MM.1S (cell line): ENCODE measurements at regions not wholly inside any gene's neighbourhood (a gene's known extent, or its start where the extent isn't known, plus 50 kb on each side); places are given as distances from the start of the nearest gene placed in this dataset.

Experiments
- DNase-seq: peaks from one replicate; pipeline ENCODE4 v3.0.0-alpha.2; 2015
- H2AFZ ChIP-seq: fragments of 300-600 bp; sonication (generic); 2 replicates; pipeline ENCODE4 v1.6.0; 2016; ENCODE audit warnings: antibody characterized with exemption, low read length
- H3F3A ChIP-seq: fragments of 300-600 bp; sonication (generic); 2 replicates; pipeline ENCODE4 v1.6.1; 2016; ENCODE audit warnings: mild to moderate bottlenecking, antibody characterized with exemption, low read length, moderate library complexity, mixed read lengths; ENCODE audit not compliant: insufficient read depth
- H3K27ac ChIP-seq: fragments of 300-600 bp; sonication (generic); 2 replicates; pipeline ENCODE4 v1.5.1; 2016; ENCODE audit warnings: mild to moderate bottlenecking, low read length
- H3K27me3 ChIP-seq: fragments of 300-600 bp; sonication (generic); replicated peaks from 2 replicates; pipeline ENCODE4 v1.6.0; 2016; ENCODE audit warnings: low read length; ENCODE audit not compliant: insufficient read depth
- H3K36me3 ChIP-seq: fragments of 300-600 bp; sonication (generic); replicated peaks from 2 replicates; pipeline ENCODE4 v1.6.1; 2016; ENCODE audit warnings: mild to moderate bottlenecking, low read length, mixed read lengths; ENCODE audit not compliant: insufficient read depth
- H3K4me1 ChIP-seq: fragments of 300-600 bp; sonication (generic); 2 replicates; pipeline ENCODE4 v1.6.1; 2016; ENCODE audit warnings: low read length, mixed read lengths
- H3K4me2 ChIP-seq: fragments of 300-600 bp; sonication (generic); 2 replicates; pipeline ENCODE4 v1.6.0; 2016; ENCODE audit warnings: low read depth, low read length
- H3K4me3 ChIP-seq: fragments of 300-600 bp; sonication (generic); 2 replicates; pipeline ENCODE4 v1.5.1; 2016; ENCODE audit warnings: low read length, mixed read lengths
- H3K79me2 ChIP-seq: fragments of 300-600 bp; sonication (generic); 2 replicates; pipeline ENCODE4 v1.6.1; 2016; ENCODE audit warnings: mixed run types, low read length, mixed read lengths
- H3K9ac ChIP-seq: fragments of 300-600 bp; sonication (generic); 2 replicates; pipeline ENCODE4 v1.6.1; 2016; ENCODE audit warnings: low read length, mixed read lengths
- H3K9me2 ChIP-seq: fragments of 300-600 bp; sonication (generic); replicated peaks from 2 replicates; pipeline ENCODE4 v1.6.1; 2016; ENCODE audit warnings: mild to moderate bottlenecking, low read length, mixed read lengths; ENCODE audit not compliant: insufficient read depth
- H3K9me3 ChIP-seq: fragments of 300-600 bp; sonication (generic); replicated peaks from 2 replicates; pipeline ENCODE4 v1.6.1; 2016; ENCODE audit warnings: mild to moderate bottlenecking, low read length, mixed read lengths; ENCODE audit not compliant: insufficient read depth
- H4K20me1 ChIP-seq: fragments of 300-600 bp; sonication (generic); 2 replicates; pipeline ENCODE4 v1.6.1; 2016; ENCODE audit warnings: mild to moderate bottlenecking, low read length, moderate library complexity, mixed read lengths; ENCODE audit not compliant: insufficient read depth
- CTCF ChIP-seq: fragments of 300-600 bp; sonication (generic); IDR thresholded peaks from 2 replicates; pipeline ENCODE4 v1.5.1; 2016; ENCODE audit warnings: antibody characterized with exemption, low read length, mixed read lengths
- EZH2 ChIP-seq: fragments of 300-600 bp; sonication (generic); optimal IDR thresholded peaks from 2 replicates; pipeline ENCODE3; 2017; ENCODE audit warnings: low read depth, mild to moderate bottlenecking, antibody characterized with exemption, low read length, mixed read lengths
- EZH2phosphoT487 ChIP-seq: fragments of 300-600 bp; sonication (generic); IDR thresholded peaks from 2 replicates; pipeline ENCODE4 v1.6.1; 2018; ENCODE audit warnings: antibody characterized with exemption, low read length

GRCh38 chr2:20897874-20898453 is 75.1 kb upstream of the LDAH start:
- Histone ChIP-seq H3K9ac (no peak overlapping the region), H3K27ac (no peak overlapping the region), H4K20me1 (no peaks in the 10 kb centered on the region), H3K9me2 (no peaks in the 10 kb centered on the region), H3K36me3 (no peaks in the 10 kb centered on the region), H2AFZ (no peak overlapping the region), H3K4me2 (no peak overlapping the region), H3F3A (no peaks in the 10 kb centered on the region), H3K79me2 (no peaks in the 10 kb centered on the region), H3K4me3 (no peak overlapping the region), H3K27me3 (no peaks in the 10 kb centered on the region), H3K4me1 (no peaks in the 10 kb centered on the region), H3K9me3 (no peaks in the 10 kb centered on the region)
- no peak for DNase-seq
- TF ChIP-seq EZH2phosphoT487 (no peak), CTCF (no peak), EZH2 (no peak)

GRCh38 chr2:20897047-20897446 is 74.1 kb upstream of the LDAH start:
- no peaks in the 10 kb centered on the region for H3K36me3 ChIP-seq
- no peaks in the 10 kb centered on the region for H4K20me1 ChIP-seq
- no peaks in the 10 kb centered on the region for H3K9me3 ChIP-seq
- H3K4me2 ChIP-seq = no peak overlapping the region
- no peak overlapping the region for H3K27ac ChIP-seq
- no peaks in the 10 kb centered on the region for H3K79me2 ChIP-seq
- TF ChIP-seq CTCF (no peak), EZH2 (no peak), EZH2phosphoT487 (no peak)
- H3K27me3 ChIP-seq = no peaks in the 10 kb centered on the region
- H3F3A ChIP-seq = no peaks in the 10 kb centered on the region
- H2AFZ ChIP-seq = no peak overlapping the region
- no peak for DNase-seq
- H3K9me2 ChIP-seq = no peaks in the 10 kb centered on the region
- H3K4me1 ChIP-seq = no peaks in the 10 kb centered on the region
- H3K9ac ChIP-seq = no peak overlapping the region
- no peak overlapping the region for H3K4me3 ChIP-seq

- no peaks in the 10 kb centered on the region for H3K9me2 ChIP-seq
- no peaks in the 10 kb centered on the region for H3K9me3 ChIP-seq
- H3K4me3 ChIP-seq = no peak overlapping the region
- H3K4me2 ChIP-seq = no peak overlapping the region
- no peaks in the 10 kb centered on the region for H3K27me3 ChIP-seq
- no peak for DNase-seq
- no peak overlapping the region for H3K9ac ChIP-seq
- H3F3A ChIP-seq = no peaks in the 10 kb centered on the region
- H2AFZ ChIP-seq = no peak overlapping the region
- no peaks in the 10 kb centered on the region for H4K20me1 ChIP-seq
- no peak overlapping the region for H3K27ac ChIP-seq
- TF ChIP-seq EZH2phosphoT487 (no peak), EZH2 (no peak), CTCF (no peak)
- H3K36me3 ChIP-seq = no peaks in the 10 kb centered on the region
- no peaks in the 10 kb centered on the region for H3K79me2 ChIP-seq
- H3K4me1 ChIP-seq = no peaks in the 10 kb centered on the region
Observed at GRCh38 chr2:20884829-20885228, 61.9 kb upstream of the LDAH start.
